ENCODE measurements at regions not wholly inside any gene's neighbourhood (a gene's known extent, or its start where the extent isn't known, plus 50 kb on each side); places are given as distances from the start of the nearest gene placed in this dataset.

GRCh38 chr1:215004121-215004827 lies 78.3 kb upstream of the KCNK2 start:
- Histone ChIP-seq H3F3A (ENCODE audit: low read length, unreplicated experiment) (no peaks in the 10 kb centered on the region), H3K9me2 (replicated peaks; ENCODE audit: low read length) (no peaks in the 10 kb centered on the region), H4K20me1 (ENCODE audit: low read length) (no peaks in the 10 kb centered on the region), H3K9me3 (ENCODE audit: low read length) (no peaks in the 10 kb centered on the region), H2AFZ (ENCODE audit: low read length) (no peak overlapping the region), H3K4me3 (ENCODE audit: low read length) (no peak overlapping the region), H3K4me2 (ENCODE audit: low read length) (no peak overlapping the region), H3K79me2 (ENCODE audit: low read length) (no peaks in the 10 kb centered on the region), H3K4me1 (ENCODE audit: insufficient read depth, low read length) (0 out of 2 replicates have a peak, but pooled peaks cover 5% of the 10 kb centered on the region), H3K36me3 (ENCODE audit: low read depth, low read length) (no peaks in the 10 kb centered on the region), H3K9ac (ENCODE audit: low read length) (no peak overlapping the region), H3K27ac (ENCODE audit: low read length) (no peak overlapping the region), H3K27me3 (ENCODE audit: low read length) (no peaks in the 10 kb centered on the region)
- ChIA-PET CTCF (no interaction called here), POLR2A (ENCODE audit: unreplicated experiment) (no interaction called here)
- no TSS peak for BruUV-seq (replicated peaks)
- ATAC-seq (no peak), DNase-seq (no peak)
- no peak for TF ChIP-seq EZH2phosphoT487 (IDR thresholded peaks at IDR 0.05; ENCODE audit: borderline replicate concordance, low read length)
- no peak for TF ChIP-seq EZH2 (IDR thresholded peaks at IDR 0.05; ENCODE audit: low read length, unreplicated experiment)
- no peak for TF ChIP-seq CTCF (conservative IDR thresholded peaks at IDR 0.05; ENCODE audit: low read depth, low read length)
- intact Hi-C loops (cut with micrococcal nuclease) = no loop called here

GRCh38 chr1:215005078-215005477 lies 77.5 kb upstream of the KCNK2 start:
- Histone ChIP-seq H3K27me3 (ENCODE audit: low read length) (no peaks in the 10 kb centered on the region), H2AFZ (ENCODE audit: low read length) (0 out of 2 replicates have a peak overlapping the region, but pooled peaks have one; percentile 2)
- BruUV-seq (replicated peaks) = no TSS peak

More at GRCh38 chr1:215005078-215005477, 77.5 kb upstream of the KCNK2 start:
- H4K20me1 ChIP-seq (ENCODE audit: low read length) = no peaks in the 10 kb centered on the region
- no peak for DNase-seq
- no peaks in the 10 kb centered on the region for H3K9me3 ChIP-seq (ENCODE audit: low read length)
- H3F3A ChIP-seq (ENCODE audit: low read length, unreplicated experiment) = no peaks in the 10 kb centered on the region
- no peaks in the 10 kb centered on the region for H3K36me3 ChIP-seq (ENCODE audit: low read depth, low read length)
- no peak overlapping the region for H3K27ac ChIP-seq (ENCODE audit: low read length)
- H3K79me2 ChIP-seq (ENCODE audit: low read length) = no peaks in the 10 kb centered on the region
- CTCF ChIA-PET = no interaction called here
- ATAC-seq = no peak
- H3K4me1 ChIP-seq (ENCODE audit: insufficient read depth, low read length) = 0 out of 2 replicates have a peak, but pooled peaks cover 5% of the 10 kb centered on the region
- no peak overlapping the region for H3K9ac ChIP-seq (ENCODE audit: low read length)
- H3K4me3 ChIP-seq (ENCODE audit: low read length) = no peak overlapping the region
- POLR2A ChIA-PET (ENCODE audit: unreplicated experiment) = no interaction called here
- H3K4me2 ChIP-seq (ENCODE audit: low read length) = no peak overlapping the region
- H3K9me2 ChIP-seq (replicated peaks; ENCODE audit: low read length) = no peaks in the 10 kb centered on the region
- intact Hi-C loops (cut with micrococcal nuclease) = no loop called here
- TF ChIP-seq EZH2phosphoT487 (IDR thresholded peaks at IDR 0.05; ENCODE audit: borderline replicate concordance, low read length) (no peak), CTCF (conservative IDR thresholded peaks at IDR 0.05; ENCODE audit: low read depth, low read length) (no peak), EZH2 (IDR thresholded peaks at IDR 0.05; ENCODE audit: low read length, unreplicated experiment) (no peak)
